Right cardiac atrium (tissue), 5 donors: ENCODE measurements at regions not wholly inside any gene's neighbourhood (a gene's known extent, or its start where the extent isn't known, plus 50 kb on each side); places are given as distances from the start of the nearest gene placed in this dataset.
"Not testable (repeated sequence)": the region's sequence is repeated elsewhere in the genome, so short reads cannot be mapped to it uniquely, and the experiment has no call there.

Source experiments
- ATAC-seq, 2 donors: fragments of 200-7000 bp; cut with Tn5 transposase; one replicate each; pipeline versions ENCODE4 v1.8.0 to v1.9.1; 2020; ENCODE audit warnings: moderate library complexity in 2 of 2, mild to moderate bottlenecking in 1 of 2
- DNase-seq, 3 donors: peaks; one replicate each; pipeline ENCODE4 v3.0.0-alpha.2; 2020
- H3K27ac ChIP-seq: one replicate; pipeline ENCODE4 v1.5.1; 2013; ENCODE audit warnings: mild to moderate bottlenecking, low read length, control low read depth, moderate library complexity
- H3K27me3 ChIP-seq: one replicate; pipeline ENCODE4 v1.6.1; 2013; ENCODE audit not compliant: control insufficient read depth, insufficient read depth
- H3K4me1 ChIP-seq: one replicate; pipeline ENCODE4 v1.6.1; 2013; ENCODE audit warnings: low read length; ENCODE audit not compliant: control insufficient read depth, insufficient read depth
- H3K4me3 ChIP-seq: one replicate; pipeline ENCODE4 v1.5.1; 2013; ENCODE audit warnings: low read length, control low read depth
- H3K9me3 ChIP-seq: one replicate; pipeline ENCODE4 v1.6.1; 2013; ENCODE audit warnings: low read length; ENCODE audit not compliant: control insufficient read depth
- WGBS: extraction: QIAGEN DNeasy Blood & Tissue Kit; methylation state at CpG from one replicate; pipeline ENCODE4 v1.1.7; 2013; 5-methylcytosine and 5-hydroxymethylcytosine counted together
- intact Hi-C, 4 donors: fragments of 100-400 bp; cut with DNase I; formaldehyde crosslinking; loops; one replicate each; pipeline versions ENCODE4 v1.11.0 to v1.14.0; 2022 to 2023
- donor health status: healthy with polysubstance abuse.
- donor health status: DM: no; HTN: yes; CAD: no.
- donor health status: DM: no; HTN: no; CAD: no.
- donor health status: DM: no; HTN: yes; CAD: no; lungs with severe emphysema.
- donor health status: DM: yes; HTN: yes; CAD: no.

- DNase-seq (no peak), ATAC-seq (no peak)
- no peaks in the 10 kb centered on the region for H3K9me3 ChIP-seq
- no peaks in the 10 kb centered on the region for H3K27me3 ChIP-seq
- H3K4me1 ChIP-seq = no peaks in the 10 kb centered on the region
- intact Hi-C loops = no loop called here
- 75% methylated on average over 7 of the region's 7 CpGs for WGBS
- no peak overlapping the region for H3K27ac ChIP-seq
- H3K4me3 ChIP-seq = no peak overlapping the region
Observed at GRCh38 chr13:112263152-112263551, 113.0 kb upstream of the SPACA7 start.

GRCh38 chr13:112267660-112268059 lies 108.5 kb upstream of the SPACA7 start:
- intact Hi-C loops = no loop called here
- Histone ChIP-seq H3K9me3 (no peaks in the 10 kb centered on the region), H3K27ac (no peak overlapping the region), H3K27me3 (no peaks in the 10 kb centered on the region), H3K4me1 (no peaks in the 10 kb centered on the region), H3K4me3 (no peak overlapping the region)
- DNase-seq = no peak
- WGBS = 69% methylated on average over 3 of the region's 3 CpGs
- ATAC-seq = no peak

GRCh38 chr13:112270951-112271350 lies 105.2 kb upstream of the SPACA7 start:
- ATAC-seq (no peak), DNase-seq (no peak)
- intact Hi-C loops = no loop called here
- no peaks in the 10 kb centered on the region for H3K4me1 ChIP-seq
- no peaks in the 10 kb centered on the region for H3K27me3 ChIP-seq
- no peaks in the 10 kb centered on the region for H3K9me3 ChIP-seq
- no peak overlapping the region for H3K4me3 ChIP-seq
- WGBS = 50% methylated on average over 2 of the region's 2 CpGs
- no peak overlapping the region for H3K27ac ChIP-seq

GRCh38 chr13:112286733-112287132 lies 89.4 kb upstream of the SPACA7 start:
- H3K27me3 ChIP-seq, ATAC-seq, H3K4me3 ChIP-seq, DNase-seq, H3K27ac ChIP-seq, intact Hi-C loops, H3K4me1 ChIP-seq, H3K9me3 ChIP-seq: not testable (repeated sequence)

- intact Hi-C loops = no loop called here
Observed at GRCh38 chr13:112320303-112320702, 55.9 kb upstream of the SPACA7 start.

GRCh38 chr13:112322557-112322956 lies 53.6 kb upstream of the SPACA7 start:
- DNase-seq (peak in 1 of 3 donors; percentile 14), ATAC-seq (no peak)
- no peak overlapping the region for H3K27ac ChIP-seq
- 88% methylated on average over 12 of the region's 12 CpGs for WGBS
- intact Hi-C loops = no loop called here
- H3K4me1 ChIP-seq = no peaks in the 10 kb centered on the region
- H3K4me3 ChIP-seq = no peak overlapping the region
- no peaks in the 10 kb centered on the region for H3K27me3 ChIP-seq
- no peaks in the 10 kb centered on the region for H3K9me3 ChIP-seq

More at GRCh38 chr13:112320303-112320702, 55.9 kb upstream of the SPACA7 start:
- ATAC-seq = no peak
- 86% methylated on average over 7 of the region's 7 CpGs for WGBS
- H3K4me3 ChIP-seq = no peak overlapping the region
- H3K9me3 ChIP-seq = no peaks in the 10 kb centered on the region
- DNase-seq = no peak
- H3K4me1 ChIP-seq = no peaks in the 10 kb centered on the region
- no peak overlapping the region for H3K27ac ChIP-seq
- no peaks in the 10 kb centered on the region for H3K27me3 ChIP-seq

- Histone ChIP-seq H3K27ac (no peak overlapping the region), H3K4me1 (no peaks in the 10 kb centered on the region), H3K9me3 (no peaks in the 10 kb centered on the region), H3K4me3 (no peak overlapping the region), H3K27me3 (no peaks in the 10 kb centered on the region)
- intact Hi-C loops = no loop called here
- WGBS = 60% methylated on average over 16 of the region's 16 CpGs
- DNase-seq = peak in 1 of 3 donors; percentile 14
- ATAC-seq = no peak
Observed at GRCh38 chr13:112324116-112324515, 52.0 kb upstream of the SPACA7 start.

- DNase-seq (peak in 1 of 3 donors; percentile 16), ATAC-seq (no peak)
- Histone ChIP-seq H3K27ac (no peak overlapping the region), H3K4me1 (no peaks in the 10 kb centered on the region), H3K27me3 (no peaks in the 10 kb centered on the region), H3K9me3 (no peaks in the 10 kb centered on the region), H3K4me3 (no peak overlapping the region)
- intact Hi-C loops = no loop called here
- 70% methylated on average over 26 of the region's 26 CpGs for WGBS
Observed at GRCh38 chr13:112325142-112325808, 50.9 kb upstream of the SPACA7 start.

GRCh38 chr13:112325920-112326645 lies 50.1 kb upstream of the SPACA7 start:
- 59% methylated on average over 26 of the region's 26 CpGs for WGBS
- no peak overlapping the region for H3K4me3 ChIP-seq
- ATAC-seq (peak; percentile 12 to 36), DNase-seq (peak in 1 of 3 donors; percentile 35)
- no peaks in the 10 kb centered on the region for H3K4me1 ChIP-seq
- no peaks in the 10 kb centered on the region for H3K9me3 ChIP-seq
- intact Hi-C loops = no loop called here
- no peaks in the 10 kb centered on the region for H3K27me3 ChIP-seq
- H3K27ac ChIP-seq = no peak overlapping the region
